Fibroblast of peridontal ligament (primary cell): ENCODE measurements at regions not wholly inside any gene's neighbourhood (a gene's known extent, or its start where the extent isn't known, plus 50 kb on each side); places are given as distances from the start of the nearest gene placed in this dataset.
"Not testable (repeated sequence)": the region's sequence is repeated elsewhere in the genome, so short reads cannot be mapped to it uniquely, and the experiment has no call there.

Source experiments
- DNase-seq: peaks from one replicate; pipeline ENCODE4 v3.0.0-alpha.2; 2010; ENCODE audit errors: extremely low read depth

DNA sequence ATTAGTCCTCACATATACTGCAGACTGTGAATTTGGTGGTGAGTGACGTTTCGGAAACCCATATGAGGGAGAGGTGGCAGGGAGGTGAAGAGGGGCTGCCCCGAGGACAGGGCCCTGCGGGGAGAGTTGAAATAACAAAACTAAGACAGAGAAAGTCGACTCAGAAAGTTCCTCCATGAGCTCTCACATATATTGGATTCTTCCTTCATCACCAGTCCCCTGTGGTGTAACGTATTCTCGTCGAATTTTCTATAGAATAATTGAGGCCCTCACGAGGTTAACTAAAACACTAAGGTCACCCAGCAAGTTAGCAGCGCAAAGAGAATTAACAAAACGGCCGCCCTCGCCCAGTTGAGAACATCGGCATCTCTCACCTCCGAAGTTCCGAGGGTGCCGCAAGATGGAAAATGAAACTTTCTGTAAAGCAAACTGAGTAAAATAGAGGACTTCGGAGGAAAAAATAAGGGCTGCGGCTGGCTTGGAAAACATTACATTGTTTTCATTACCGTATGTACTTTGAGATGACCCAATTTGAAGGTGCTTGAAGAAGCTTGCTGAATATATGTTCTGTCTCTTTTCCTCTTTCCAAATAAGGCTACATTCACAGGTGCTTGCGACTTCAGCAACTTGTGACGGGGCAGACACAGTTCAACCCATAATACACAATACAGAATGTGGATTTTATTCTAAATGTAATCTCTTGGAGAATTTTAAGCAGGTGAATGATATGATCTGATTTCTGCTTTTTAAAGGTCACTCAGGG, 490.9 kb upstream of the JARID2 start:
- DNase-seq = no peak

GRCh38 chr6:14756340-14756739, 489.5 kb upstream of the JARID2 start:
- no peak for DNase-seq

DNA sequence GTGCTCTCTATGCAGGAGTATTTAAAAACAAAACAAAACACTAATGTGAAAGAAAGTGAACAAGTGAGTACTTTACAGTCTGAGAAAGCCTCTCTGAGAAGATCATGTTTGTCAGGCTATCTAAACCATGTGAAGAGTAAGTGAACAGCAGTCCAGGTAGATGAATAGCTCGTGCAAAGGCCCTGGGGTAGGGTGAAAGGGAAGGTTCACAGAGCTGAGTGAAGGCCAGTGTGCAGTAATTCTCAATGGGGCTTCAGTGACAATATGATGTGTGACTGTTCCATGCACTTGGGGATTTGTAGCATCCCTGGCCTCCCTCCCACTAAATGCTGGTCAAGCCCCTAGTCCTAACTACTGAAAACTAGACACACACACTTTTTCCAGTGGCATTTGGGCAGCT, 488.9 kb upstream of the JARID2 start:
- DNase-seq = no peak

DNA sequence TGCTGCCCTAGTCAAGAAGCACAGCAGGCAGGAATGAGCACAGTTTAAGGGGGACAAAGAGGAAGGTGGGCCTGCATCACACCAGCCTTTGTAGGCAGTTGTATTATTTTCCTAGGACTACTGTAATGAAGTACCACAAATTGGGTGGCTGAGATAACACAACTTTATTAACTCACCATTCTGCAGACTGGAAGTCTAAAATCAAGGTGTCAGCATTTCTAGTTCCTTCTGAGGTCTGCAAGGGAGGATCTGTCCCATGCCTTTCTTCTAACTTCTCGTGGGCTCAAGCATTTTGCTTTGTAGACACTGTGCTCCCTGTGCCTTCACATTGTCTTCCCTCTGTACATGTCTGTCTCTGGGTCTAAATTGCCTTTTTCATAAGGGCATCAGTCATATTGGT, 488.5 kb upstream of the JARID2 start:
- no peak for DNase-seq

- DNase-seq = no peak
Measured at GRCh38 chr6:14758421-14759081, 487.3 kb upstream of the JARID2 start.

DNA sequence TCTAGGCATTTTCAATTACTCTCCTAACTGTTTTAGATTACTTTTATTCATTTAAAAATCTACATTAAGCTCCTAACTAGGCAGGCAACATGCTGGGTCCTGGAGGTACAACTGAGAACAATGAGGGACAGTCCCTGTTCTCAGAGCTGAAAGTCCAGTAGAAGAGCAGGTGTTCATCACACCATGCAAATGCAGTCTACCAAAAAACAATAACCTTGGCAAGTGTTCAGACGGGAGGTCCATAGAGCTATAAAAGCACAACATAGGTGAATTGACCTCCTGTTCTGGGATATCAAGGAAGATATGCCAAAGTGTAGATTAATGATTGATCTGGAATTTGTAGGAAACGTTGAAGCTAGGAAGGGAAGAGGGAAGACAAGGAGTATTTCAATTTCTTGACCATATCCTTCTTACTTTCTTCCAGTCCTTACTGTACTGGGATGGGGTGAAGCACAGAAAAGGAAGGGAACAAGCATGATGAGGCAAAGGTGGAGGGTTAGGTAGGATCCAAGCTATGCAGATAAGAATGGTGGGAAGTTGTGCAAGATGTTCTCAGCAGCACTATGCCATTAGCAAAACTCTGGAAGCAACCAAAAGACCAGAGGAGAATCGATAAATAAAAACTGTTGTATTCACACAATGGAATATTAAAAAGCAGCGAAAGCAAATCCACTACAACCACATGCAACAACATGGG, 485.7 kb upstream of the JARID2 start:
- no peak for DNase-seq

DNA sequence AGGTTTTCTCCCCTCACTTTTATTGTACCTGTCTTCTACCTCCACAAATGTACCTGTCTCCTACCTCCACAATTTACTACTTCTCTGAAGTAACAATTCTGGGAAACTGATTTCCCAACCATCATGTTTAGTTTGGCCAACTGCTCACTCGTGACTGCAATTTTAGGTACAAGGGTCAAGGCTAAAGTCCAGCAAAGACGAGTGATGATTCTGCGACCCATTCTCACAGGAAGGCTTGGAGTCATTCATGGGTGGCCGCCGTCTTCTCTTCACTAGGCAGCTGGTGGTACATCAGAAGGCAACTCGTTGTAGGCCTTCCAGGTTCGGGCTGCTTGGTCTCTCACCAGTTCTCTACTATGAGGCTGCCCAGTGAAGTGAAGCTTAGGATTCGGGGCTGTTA, 483.8 kb upstream of the JARID2 start:
- DNase-seq = no peak

GRCh38 chr6:14763139-14763538, 482.7 kb upstream of the JARID2 start:
- peak; percentile 74 for DNase-seq

- DNase-seq = no peak
Measured at GRCh38 chr6:14763616-14764015, 482.3 kb upstream of the JARID2 start.

DNA sequence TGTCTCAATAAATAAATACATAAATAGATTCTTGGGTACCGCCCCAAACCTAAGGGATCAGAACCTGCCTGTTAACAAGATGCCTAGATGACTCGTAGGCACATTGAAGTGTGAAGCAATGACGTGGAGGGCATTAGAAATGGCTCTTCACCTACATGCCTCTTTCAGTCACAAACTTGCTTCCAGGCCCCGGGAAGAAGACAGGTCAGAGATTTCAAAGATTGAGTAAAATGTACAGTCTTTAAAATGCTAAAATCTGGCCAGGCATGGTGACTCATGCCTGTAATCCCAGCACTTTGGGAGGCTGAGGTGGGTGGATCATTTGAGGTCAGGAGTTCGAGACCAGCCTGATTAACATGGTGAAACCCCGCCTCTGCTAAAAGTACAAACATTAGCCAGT, 480.8 kb upstream of the JARID2 start:
- peak; percentile 29 for DNase-seq

DNA sequence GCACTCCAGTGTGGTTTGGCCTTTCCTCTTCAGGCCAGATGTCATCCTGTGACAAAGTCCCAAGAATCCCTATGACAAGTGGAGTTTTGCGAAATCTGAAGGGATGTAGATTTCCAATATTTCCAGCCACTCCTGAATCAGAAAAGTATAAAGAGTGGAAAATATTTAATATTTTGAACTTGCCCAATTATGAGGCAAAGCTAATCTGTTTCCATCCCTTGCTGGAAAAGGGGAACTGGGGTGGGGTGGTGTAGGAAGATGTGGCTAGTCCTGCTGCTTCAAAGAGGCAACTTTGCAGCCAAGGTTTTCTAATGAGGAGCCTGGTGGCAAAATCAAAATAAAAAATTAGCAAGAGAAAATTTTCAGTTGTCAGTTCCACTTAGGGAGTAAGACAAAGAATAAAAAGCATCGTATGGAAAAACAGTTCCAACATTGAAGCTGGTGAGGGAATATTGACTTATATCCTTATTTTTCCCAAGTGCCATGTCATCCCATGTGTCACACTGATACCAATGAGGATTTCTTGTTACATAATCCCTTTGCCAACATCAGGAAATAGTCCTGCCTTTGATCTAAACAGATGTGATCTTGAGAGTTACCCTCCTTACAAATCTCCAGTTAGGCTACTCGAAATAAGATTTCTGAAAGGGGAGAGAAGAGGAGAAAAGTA, 480.0 kb upstream of the JARID2 start:
- no peak for DNase-seq

DNA sequence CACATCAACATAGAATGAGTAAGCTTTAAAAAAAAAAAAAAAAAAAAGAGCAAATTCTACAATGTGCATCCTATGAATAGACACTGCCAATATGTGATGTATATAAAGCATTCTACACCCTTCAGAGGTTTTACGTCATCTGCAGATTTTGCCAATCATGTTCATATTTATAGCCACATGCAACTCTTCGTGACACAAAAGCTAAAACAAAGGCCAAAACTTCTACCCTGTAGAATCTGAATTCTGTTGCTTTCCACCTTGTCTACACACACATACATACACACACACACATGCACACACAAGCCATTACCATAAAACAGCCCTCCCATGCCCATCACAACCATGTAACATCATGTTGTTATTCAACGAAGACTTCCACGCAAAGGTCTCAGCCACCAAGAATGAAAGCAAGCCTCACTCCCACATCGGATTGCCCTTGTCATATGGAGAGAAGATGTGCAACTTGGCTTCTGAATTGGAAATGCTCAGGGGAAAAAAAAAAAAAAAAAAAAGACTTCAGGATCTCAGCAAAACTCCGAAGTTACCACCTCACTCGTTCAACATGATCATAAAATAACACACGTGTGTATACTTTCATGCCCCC, 479.4 kb upstream of the JARID2 start:
- no peak for DNase-seq

GRCh38 chr6:14767226-14767625, 478.6 kb upstream of the JARID2 start:
- no peak for DNase-seq

- DNase-seq = no peak
Measured at GRCh38 chr6:14770040-14770439, 475.8 kb upstream of the JARID2 start.

- peak; percentile 67 for DNase-seq
Measured at GRCh38 chr6:14770572-14770971, 475.3 kb upstream of the JARID2 start.

DNA sequence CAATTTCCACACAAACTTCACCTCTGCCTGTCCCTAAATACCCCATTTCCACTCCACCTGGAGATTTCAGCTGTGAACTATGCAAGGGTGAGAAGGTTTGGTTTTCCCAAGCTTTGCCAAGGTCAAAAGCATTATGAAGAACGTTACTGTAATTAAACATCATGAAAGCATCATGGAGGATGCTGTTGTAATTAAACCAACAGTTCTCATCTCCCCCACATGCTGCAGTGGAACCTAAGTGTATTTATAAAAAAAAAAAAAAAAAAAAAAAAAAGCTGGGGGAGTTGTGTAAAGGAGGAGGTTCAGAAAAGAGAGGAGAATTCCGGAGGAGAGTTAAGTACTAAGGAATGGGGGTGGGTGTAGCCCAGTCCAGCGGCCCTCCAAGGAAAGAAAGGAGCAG, 474.9 kb upstream of the JARID2 start:
- DNase-seq = no peak

GRCh38 chr6:14772188-14772587, 473.7 kb upstream of the JARID2 start:
- no peak for DNase-seq

- no peak for DNase-seq
Measured at GRCh38 chr6:14775528-14775927, 470.3 kb upstream of the JARID2 start.

DNA sequence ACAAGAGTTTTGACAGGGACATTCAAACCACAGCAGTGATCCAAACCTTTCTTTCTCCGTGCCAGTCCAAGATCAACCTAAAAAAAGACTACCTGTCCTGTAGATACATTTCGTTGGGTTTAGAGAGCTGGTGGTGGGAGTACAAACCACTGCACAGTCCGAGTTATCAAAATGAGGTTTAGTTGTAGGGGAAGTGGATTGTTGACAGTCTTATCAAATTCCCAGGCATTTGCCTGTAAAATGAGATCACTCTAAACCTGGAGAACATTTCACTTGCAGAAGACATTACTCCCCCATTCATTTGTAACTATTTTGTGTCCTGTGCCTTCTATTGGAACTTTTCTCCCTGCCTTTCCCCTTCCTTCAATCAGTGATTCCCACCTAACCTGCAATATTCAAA, 469.6 kb upstream of the JARID2 start:
- no peak for DNase-seq

GRCh38 chr6:14781772-14782525, 463.9 kb upstream of the JARID2 start:
- DNase-seq = no peak

DNA sequence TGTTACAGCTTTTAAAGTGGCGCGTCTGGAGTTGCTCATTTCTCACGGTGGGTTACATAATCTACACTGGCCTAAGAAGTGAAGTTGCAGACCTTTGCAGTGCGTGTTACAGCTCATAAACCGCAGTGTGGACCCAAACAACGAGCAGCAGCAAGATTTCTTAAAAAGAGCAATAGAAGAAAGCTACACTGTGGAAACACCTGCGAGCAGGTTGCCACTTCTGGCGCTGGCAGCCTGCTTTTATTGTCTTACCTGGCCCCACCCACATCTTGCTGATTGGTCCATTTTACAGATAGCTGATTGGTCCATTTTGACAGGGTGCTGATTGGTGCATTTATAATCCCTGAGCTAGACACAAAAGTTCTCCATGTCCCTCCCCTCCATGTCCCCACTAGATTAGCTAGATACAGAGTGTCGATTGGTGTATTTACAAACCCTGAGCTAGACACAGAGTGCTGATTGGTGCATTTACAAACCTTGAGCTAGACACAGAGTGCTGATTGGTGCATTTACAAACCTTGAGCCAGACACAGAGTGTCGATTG, 462.9 kb upstream of the JARID2 start:
- DNase-seq = not testable (repeated sequence)
